ENCODE measurements at regions not wholly inside any gene's neighbourhood (a gene's known extent, or its start where the extent isn't known, plus 50 kb on each side); places are given as distances from the start of the nearest gene placed in this dataset.

DNA sequence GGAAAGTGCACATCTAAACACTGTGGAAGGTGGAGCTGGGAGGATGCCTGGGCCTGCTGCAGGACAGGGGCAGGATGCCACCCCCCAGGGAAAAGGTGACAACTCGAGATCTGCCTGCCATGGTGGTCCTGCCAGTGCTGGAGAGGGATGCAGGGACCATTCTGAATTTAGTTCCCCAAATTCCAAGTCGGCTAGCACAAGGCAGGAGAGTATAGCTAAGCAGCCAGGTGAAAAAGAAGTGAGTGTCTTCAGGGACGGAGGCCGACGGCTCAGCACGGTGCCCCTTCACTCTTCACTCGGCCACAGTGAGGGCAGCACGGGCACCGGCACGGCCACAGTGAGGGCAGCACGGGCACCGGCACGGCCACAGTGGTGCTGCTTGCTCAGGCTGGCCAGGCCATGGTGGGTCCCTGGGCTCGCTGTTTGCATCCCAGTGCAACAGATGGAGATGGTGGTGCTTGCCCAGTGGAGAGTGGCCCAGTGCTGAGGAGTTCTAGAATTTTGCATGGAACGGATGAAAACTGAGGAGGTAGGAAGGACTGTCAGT lies 161.3 kb upstream of the SHH start:
- H2AK9ac ChIP-seq (replicated peaks; ENCODE audit: low read depth, low read length, poor library complexity): no peak overlapping the region
- no peaks in the 10 kb centered on the region for H3K27me3 ChIP-seq (ENCODE audit: control insufficient read depth, insufficient read depth, low read length)
- ChIA-PET CTCF (no interaction called here), POLR2A (ENCODE audit: unreplicated experiment) (no interaction called here)
- peaks cover 25% of the 10 kb centered on the region for H3K9me3 ChIP-seq (ENCODE audit: control insufficient read depth, insufficient read depth, low read length)
- no peak for TF ChIP-seq MAFK (IDR thresholded peaks at IDR 0.05; ENCODE audit: low read depth, low read length)
- TF ChIP-seq NFE2L2 (IDR thresholded peaks at IDR 0.05; ENCODE audit: low read depth, low read length): no peak
- TF ChIP-seq CHD1 (IDR thresholded peaks at IDR 0.05; ENCODE audit: low read depth, low read length): no peak
- no peak for TF ChIP-seq RFX5 (IDR thresholded peaks at IDR 0.05; ENCODE audit: low read depth, low read length)
- TF ChIP-seq MAZ (IDR thresholded peaks at IDR 0.05; ENCODE audit: borderline replicate concordance, low read depth, low read length): no peak
- TF ChIP-seq SMC3 (IDR thresholded peaks at IDR 0.05; ENCODE audit: low read depth, low read length): no peak
- no peak for TF ChIP-seq POLR2A (IDR thresholded peaks at IDR 0.05; ENCODE audit: low read depth, low read length)
- no peak for TF ChIP-seq MXI1 (IDR thresholded peaks at IDR 0.05; ENCODE audit: borderline replicate concordance, low read depth, low read length)
- TF ChIP-seq, protein P1, sequence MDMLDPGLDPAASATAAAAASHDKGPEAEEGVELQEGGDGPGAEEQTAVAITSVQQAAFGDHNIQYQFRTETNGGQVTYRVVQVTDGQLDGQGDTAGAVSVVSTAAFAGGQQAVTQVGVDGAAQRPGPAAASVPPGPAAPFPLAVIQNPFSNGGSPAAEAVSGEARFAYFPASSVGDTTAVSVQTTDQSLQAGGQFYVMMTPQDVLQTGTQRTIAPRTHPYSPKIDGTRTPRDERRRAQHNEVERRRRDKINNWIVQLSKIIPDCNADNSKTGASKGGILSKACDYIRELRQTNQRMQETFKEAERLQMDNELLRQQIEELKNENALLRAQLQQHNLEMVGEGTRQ (IDR thresholded peaks at IDR 0.05; ENCODE audit: low read depth, low read length): no peak
- TF ChIP-seq FOS (IDR thresholded peaks at IDR 0.05; ENCODE audit: low read depth, low read length): no peak
- TF ChIP-seq, protein P2, sequence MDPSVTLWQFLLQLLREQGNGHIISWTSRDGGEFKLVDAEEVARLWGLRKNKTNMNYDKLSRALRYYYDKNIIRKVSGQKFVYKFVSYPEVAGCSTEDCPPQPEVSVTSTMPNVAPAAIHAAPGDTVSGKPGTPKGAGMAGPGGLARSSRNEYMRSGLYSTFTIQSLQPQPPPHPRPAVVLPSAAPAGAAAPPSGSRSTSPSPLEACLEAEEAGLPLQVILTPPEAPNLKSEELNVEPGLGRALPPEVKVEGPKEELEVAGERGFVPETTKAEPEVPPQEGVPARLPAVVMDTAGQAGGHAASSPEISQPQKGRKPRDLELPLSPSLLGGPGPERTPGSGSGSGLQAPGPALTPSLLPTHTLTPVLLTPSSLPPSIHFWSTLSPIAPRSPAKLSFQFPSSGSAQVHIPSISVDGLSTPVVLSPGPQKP (IDR thresholded peaks at IDR 0.05; ENCODE audit: borderline replicate concordance, low read depth, low read length): no peak
- TF ChIP-seq, protein P3, sequence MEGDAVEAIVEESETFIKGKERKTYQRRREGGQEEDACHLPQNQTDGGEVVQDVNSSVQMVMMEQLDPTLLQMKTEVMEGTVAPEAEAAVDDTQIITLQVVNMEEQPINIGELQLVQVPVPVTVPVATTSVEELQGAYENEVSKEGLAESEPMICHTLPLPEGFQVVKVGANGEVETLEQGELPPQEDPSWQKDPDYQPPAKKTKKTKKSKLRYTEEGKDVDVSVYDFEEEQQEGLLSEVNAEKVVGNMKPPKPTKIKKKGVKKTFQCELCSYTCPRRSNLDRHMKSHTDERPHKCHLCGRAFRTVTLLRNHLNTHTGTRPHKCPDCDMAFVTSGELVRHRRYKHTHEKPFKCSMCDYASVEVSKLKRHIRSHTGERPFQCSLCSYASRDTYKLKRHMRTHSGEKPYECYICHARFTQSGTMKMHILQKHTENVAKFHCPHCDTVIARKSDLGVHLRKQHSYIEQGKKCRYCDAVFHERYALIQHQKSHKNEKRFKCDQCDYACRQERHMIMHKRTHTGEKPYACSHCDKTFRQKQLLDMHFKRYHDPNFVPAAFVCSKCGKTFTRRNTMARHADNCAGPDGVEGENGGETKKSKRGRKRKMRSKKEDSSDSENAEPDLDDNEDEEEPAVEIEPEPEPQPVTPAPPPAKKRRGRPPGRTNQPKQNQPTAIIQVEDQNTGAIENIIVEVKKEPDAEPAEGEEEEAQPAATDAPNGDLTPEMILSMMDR (conservative IDR thresholded peaks at IDR 0.05; ENCODE audit: low read depth, low read length): no peak
- TF ChIP-seq BHLHE40 (IDR thresholded peaks at IDR 0.05; ENCODE audit: low read depth, low read length): no peak
- no peak for TF ChIP-seq RAD21 (IDR thresholded peaks at IDR 0.05; ENCODE audit: low read length)
- no peak for TF ChIP-seq CEBPB (IDR thresholded peaks at IDR 0.05; ENCODE audit: low read depth, low read length)
- no peak for TF ChIP-seq RCOR1 (IDR thresholded peaks at IDR 0.05; ENCODE audit: insufficient replicate concordance, low read length)
- no peak overlapping the region for H3K4ac ChIP-seq (ENCODE audit: low read depth, low read length)
- no peaks in the 10 kb centered on the region for H3K4me1 ChIP-seq (ENCODE audit: control insufficient read depth, insufficient read depth, low read length)
- H2BK5ac ChIP-seq (ENCODE audit: low read depth, low read length, poor library complexity, severe bottlenecking): no peak overlapping the region
- ATAC-seq (ENCODE audit: low read depth): no peak
- no peak overlapping the region for H2AFZ ChIP-seq (replicated peaks; ENCODE audit: low read length, poor library complexity)
- dilution Hi-C loops (cut with HindIII; ENCODE audit: low sequenced_read_pairs, unreplicated experiment) (no loop called here), intact Hi-C loops (cut with micrococcal nuclease) (no loop called here), in situ Hi-C loops (cut with MboI; ENCODE audit: low sequenced_read_pairs) (no loop called here)
- H4K20me1 ChIP-seq (ENCODE audit: insufficient read depth, low read length): no peaks in the 10 kb centered on the region
- DNase-seq: no peak
- H3K14ac ChIP-seq (replicated peaks; ENCODE audit: low read depth, low read length): no peak overlapping the region
- H2BK15ac ChIP-seq (ENCODE audit: low read depth, low read length): no peak overlapping the region
- H3K27ac ChIP-seq (ENCODE audit: insufficient read depth, low read length): no peak overlapping the region
- H3K79me1 ChIP-seq (ENCODE audit: low read depth in 1 of 2, low read length in 2 of 2): no peaks in the 10 kb centered on the region
- no peak overlapping the region for H4K91ac ChIP-seq (ENCODE audit: insufficient read depth, low read depth, low read length)
- no peak overlapping the region for H3K56ac ChIP-seq (ENCODE audit: extremely low read depth, insufficient read depth, low read length)
- H3K36me3 ChIP-seq (ENCODE audit: control insufficient read depth, insufficient read depth, low read length): no peaks in the 10 kb centered on the region
- H2AK5ac ChIP-seq (ENCODE audit: low read depth, low read length): no peak overlapping the region
- 69% methylated on average over 2 of the region's 15 CpGs; no CpG with 5 or more reads in 1 of the 2 experiments for WGBS, 2 experiments (ENCODE audit: extremely low coverage in 2 of 2, insufficient read length in 1 of 2)
- H3K18ac ChIP-seq (ENCODE audit: low read depth, low read length): no peak overlapping the region
- no peak overlapping the region for H4K5ac ChIP-seq (ENCODE audit: low read depth, low read length)
- no TSS peak for BruUV-seq (replicated peaks)
- no peak overlapping the region for H2BK20ac ChIP-seq (ENCODE audit: low read depth, low read length)
- H3K9ac ChIP-seq (ENCODE audit: low read depth, low read length): no peak overlapping the region
- H3K4me3 ChIP-seq (ENCODE audit: insufficient read depth, low read depth, low read length): no peak overlapping the region
- no peaks in the 10 kb centered on the region for H3K9me1 ChIP-seq (ENCODE audit: insufficient read depth, low read length)
- H3K23ac ChIP-seq (ENCODE audit: low read depth, low read length): no peak overlapping the region
- H4K8ac ChIP-seq (ENCODE audit: low read depth in 2 of 2, low read length in 2 of 2): no peak overlapping the region
- no peak overlapping the region for H2BK120ac ChIP-seq (ENCODE audit: low read depth, low read length)
- H3K4me2 ChIP-seq (ENCODE audit: low read depth, low read length): no peak overlapping the region
